GM06990 (cell line): ENCODE measurements at regions not wholly inside any gene's neighbourhood (a gene's known extent, or its start where the extent isn't known, plus 50 kb on each side); places are given as distances from the start of the nearest gene placed in this dataset.

ENCODE experiments used
- DNase-seq: peaks from one replicate; pipeline ENCODE4 v3.0.0-alpha.2; 2011; ENCODE audit not compliant: insufficient read length; ENCODE audit errors: extremely low read depth
- H3K27me3 ChIP-seq: replicated peaks from 2 replicates; pipeline ENCODE4 v1.6.0; 2011; ENCODE audit warnings: low read length; ENCODE audit not compliant: control insufficient read depth, insufficient read depth
- H3K36me3 ChIP-seq: 2 replicates; pipeline ENCODE4 v1.5.1; 2011; ENCODE audit warnings: low read length; ENCODE audit not compliant: control insufficient read depth, insufficient read depth
- H3K4me3 ChIP-seq: replicated peaks from 2 replicates; pipeline ENCODE4 v1.5.1; 2011; ENCODE audit warnings: low read depth, mild to moderate bottlenecking, control low read depth, low read length
- TF ChIP-seq, protein P1 (sequence below): IDR thresholded peaks from 2 replicates; pipeline ENCODE4 v1.5.1; 2011; ENCODE audit warnings: low read length, control low read depth, mild to moderate bottlenecking, inconsistent platforms; ENCODE audit not compliant: insufficient read depth, poor library complexity, severe bottlenecking

DNA sequence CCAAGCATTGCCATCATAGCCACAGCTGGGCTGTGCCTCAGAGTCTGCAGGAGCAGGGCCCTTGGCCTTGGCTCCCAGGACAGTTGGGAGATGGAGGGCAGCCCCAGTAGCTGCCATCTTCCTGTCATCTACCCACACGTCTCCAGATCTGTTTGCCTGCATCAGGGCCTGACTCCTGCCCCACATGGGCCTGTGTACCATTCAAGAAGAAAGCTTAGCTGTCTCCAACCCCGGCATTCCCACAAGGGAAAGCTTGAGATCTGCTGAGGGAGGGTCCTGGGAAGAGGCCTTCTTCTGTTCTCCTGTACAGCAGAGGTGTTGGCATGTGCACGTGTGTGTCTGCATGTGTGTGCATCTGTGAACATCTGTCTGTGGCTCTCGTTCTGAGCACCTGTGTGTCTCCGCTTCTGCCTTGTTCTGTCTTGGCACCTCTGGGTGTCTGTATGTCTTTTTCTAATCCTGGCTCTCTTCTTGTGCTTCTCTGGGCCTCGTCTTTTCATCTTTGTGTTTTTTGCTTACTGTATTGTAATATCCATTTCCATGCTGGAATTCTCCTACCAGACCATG lies 122.2 kb downstream of the MRM1 start:
- TF ChIP-seq, protein P1, sequence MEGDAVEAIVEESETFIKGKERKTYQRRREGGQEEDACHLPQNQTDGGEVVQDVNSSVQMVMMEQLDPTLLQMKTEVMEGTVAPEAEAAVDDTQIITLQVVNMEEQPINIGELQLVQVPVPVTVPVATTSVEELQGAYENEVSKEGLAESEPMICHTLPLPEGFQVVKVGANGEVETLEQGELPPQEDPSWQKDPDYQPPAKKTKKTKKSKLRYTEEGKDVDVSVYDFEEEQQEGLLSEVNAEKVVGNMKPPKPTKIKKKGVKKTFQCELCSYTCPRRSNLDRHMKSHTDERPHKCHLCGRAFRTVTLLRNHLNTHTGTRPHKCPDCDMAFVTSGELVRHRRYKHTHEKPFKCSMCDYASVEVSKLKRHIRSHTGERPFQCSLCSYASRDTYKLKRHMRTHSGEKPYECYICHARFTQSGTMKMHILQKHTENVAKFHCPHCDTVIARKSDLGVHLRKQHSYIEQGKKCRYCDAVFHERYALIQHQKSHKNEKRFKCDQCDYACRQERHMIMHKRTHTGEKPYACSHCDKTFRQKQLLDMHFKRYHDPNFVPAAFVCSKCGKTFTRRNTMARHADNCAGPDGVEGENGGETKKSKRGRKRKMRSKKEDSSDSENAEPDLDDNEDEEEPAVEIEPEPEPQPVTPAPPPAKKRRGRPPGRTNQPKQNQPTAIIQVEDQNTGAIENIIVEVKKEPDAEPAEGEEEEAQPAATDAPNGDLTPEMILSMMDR: no peak
- Histone ChIP-seq H3K4me3 (no peak overlapping the region), H3K36me3 (no peaks in the 10 kb centered on the region), H3K27me3 (peaks cover 1% of the 10 kb centered on the region)
- no peak for DNase-seq

DNA sequence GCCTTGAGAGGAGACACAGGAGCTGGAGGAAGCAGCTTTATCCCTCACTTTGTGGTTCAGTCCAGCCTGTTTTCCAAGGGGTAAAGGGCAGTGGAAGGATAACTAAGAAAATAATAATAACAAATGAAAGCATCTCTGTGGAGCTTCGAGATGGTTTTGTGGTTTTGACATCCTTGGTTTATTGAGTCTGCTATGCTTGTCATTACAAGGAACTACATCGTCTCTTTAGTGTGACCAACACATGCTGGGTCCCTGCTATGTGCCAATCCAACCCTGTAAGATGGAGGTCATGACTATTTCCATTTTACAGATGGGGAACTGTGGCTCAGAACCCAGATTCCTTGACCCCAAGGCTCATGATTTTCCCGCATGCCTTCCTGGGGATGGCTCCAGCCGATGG lies 124.8 kb downstream of the MRM1 start:
- Histone ChIP-seq H3K4me3 (no peak overlapping the region), H3K36me3 (no peaks in the 10 kb centered on the region), H3K27me3 (peaks cover 1% of the 10 kb centered on the region)
- TF ChIP-seq, protein P1: no peak
- DNase-seq: no peak

DNA sequence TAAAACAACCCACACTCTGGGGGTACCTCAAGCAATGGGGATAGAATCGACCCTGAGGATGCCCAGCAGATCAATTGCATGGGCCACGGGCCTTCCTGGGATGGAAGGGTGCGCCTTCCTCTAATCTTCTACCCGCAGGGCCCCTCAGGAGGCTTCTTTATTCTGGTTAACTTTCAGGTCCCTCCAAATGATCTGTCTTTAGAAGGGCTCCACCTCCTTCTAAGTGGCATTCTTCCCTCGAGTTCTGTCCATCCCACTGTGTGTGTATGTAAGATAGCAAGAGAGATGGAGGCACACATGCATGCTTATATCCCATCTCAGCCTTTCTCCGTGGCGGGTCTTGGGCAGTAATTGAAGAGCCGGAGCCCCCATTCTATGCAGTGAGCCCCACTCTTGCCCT lies 125.7 kb downstream of the MRM1 start:
- Histone ChIP-seq H3K36me3 (no peaks in the 10 kb centered on the region), H3K27me3 (peaks cover 1% of the 10 kb centered on the region), H3K4me3 (no peak overlapping the region)
- TF ChIP-seq, protein P1: no peak
- DNase-seq: no peak

DNA sequence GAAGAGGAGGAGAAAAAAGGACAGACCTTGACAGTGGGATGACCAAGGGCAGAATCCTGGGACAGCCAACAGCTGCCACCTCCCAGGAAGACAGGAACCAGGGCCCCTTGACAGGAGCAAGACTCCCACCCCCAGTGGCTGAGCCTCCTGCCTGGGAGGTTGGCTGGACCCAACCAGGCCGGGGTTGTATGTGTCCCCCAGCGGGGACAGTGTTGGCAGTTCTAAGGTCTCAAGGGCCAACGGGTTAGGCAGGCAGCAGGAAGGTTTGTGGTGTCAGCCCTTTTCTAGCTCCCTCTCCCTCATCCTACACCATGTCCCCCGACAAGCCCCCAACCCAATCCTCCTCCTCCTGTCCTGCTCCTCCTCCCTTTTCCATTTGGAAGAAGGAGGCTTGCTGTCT lies 126.2 kb downstream of the MRM1 start:
- TF ChIP-seq, protein P1: no peak

DNA sequence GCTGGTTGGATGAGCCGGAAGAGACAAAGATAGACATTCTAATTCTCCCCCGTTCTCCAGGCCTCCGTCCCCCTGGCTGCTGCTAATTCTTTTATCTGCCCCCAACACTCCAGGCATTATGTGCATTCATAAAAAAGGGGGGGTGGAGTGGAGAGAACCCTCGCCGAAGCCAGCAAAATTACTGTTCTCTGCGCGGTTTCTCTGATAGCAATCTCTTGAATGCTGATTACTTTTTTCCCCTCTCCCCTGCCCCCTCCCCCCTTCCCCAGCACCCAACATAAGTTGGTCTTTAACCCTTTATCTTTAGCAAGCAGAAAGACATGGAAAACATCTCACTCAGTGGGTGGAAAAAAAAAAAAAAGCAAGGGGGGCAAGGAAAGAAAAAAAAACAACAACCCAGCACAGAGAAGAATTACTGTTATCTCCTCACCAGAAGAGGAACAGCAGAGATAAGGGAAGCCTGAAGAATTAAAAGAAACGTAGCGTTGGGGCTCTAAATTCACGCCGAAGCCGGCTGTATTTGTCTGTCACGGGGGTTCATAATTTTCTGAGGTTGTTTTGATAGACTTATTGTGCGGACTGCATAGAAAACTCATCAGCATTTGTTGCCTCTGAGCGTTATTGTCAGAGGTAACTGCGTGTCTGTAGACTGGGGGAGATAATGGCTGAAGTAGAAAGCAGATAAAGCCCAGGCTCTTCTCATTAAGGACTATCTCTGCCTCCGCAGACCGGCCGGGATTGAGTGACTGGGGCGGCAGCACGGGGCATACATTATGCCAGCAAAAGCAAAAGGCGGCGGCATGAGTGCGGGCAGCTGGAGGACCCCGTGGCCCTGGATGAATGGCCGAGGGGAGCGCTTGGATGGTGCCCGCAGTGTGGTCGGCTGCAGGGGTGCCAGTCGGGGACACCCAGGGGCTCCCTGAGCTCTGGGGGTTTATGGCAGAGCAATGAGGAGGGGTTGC lies 126.9 kb downstream of the MRM1 start:
- H3K36me3 ChIP-seq: no peaks in the 10 kb centered on the region
- TF ChIP-seq, protein P1: no peak
- no peak for DNase-seq
- H3K4me3 ChIP-seq: no peak overlapping the region
- H3K27me3 ChIP-seq: peaks cover 1% of the 10 kb centered on the region

More for the DNA sequence above, 126.2 kb downstream of the MRM1 start:
- Histone ChIP-seq H3K4me3 (no peak overlapping the region), H3K27me3 (peaks cover 1% of the 10 kb centered on the region), H3K36me3 (no peaks in the 10 kb centered on the region)
- no peak for DNase-seq
